HepG2 (cell line): ENCODE measurements at regions not wholly inside any gene's neighbourhood (a gene's known extent, or its start where the extent isn't known, plus 50 kb on each side); places are given as distances from the start of the nearest gene placed in this dataset.

Source experiments
- CTCF ChIP-seq: sonication (generic); formaldehyde crosslinking; IDR thresholded peaks from 2 replicates; pipeline ENCODE4 v1.5.0; 2020; ENCODE audit warnings: mild to moderate bottlenecking, missing genetic modification reagents, moderate library complexity
- ERF ChIP-seq: IDR thresholded peaks from 2 replicates; pipeline ENCODE4 v1.6.1; 2018; ENCODE audit warnings: missing biosample characterization, missing genetic modification reagents
- HNRNPL ChIP-seq: fragments of 200-400 bp; formaldehyde crosslinking; IDR thresholded peaks from 2 replicates; pipeline ENCODE4 v1.6.1; 2017; ENCODE audit warnings: mild to moderate bottlenecking, low read depth, low read length
- PCBP2 ChIP-seq: fragments of 200-400 bp; formaldehyde crosslinking; optimal IDR thresholded peaks from 2 replicates; pipeline ENCODE3; 2018; ENCODE audit warnings: low read length, low read depth; ENCODE audit not compliant: poor library complexity, severe bottlenecking
- POLR2AphosphoS5 ChIP-seq: IDR thresholded peaks from 2 replicates; pipeline ENCODE4 v1.6.1; 2012; ENCODE audit warnings: low read depth, low read length
- ZBTB8A ChIP-seq: sonication (generic); formaldehyde crosslinking; IDR thresholded peaks from 2 replicates; pipeline ENCODE4 v1.4.0; 2020; ENCODE audit warnings: mild to moderate bottlenecking, low read depth, missing genetic modification reagents, borderline replicate concordance

GRCh38 chr1:157238585-157238984, 100.4 kb upstream of the ETV3 start:
- no peak for TF ChIP-seq HNRNPL
- no peak for TF ChIP-seq ZBTB8A (CRISPR knock-in tag)
- TF ChIP-seq ERF (CRISPR knock-in tag) = no peak
- no peak for TF ChIP-seq CTCF (CRISPR knock-in tag)
- TF ChIP-seq POLR2AphosphoS5 = no peak
- no peak for TF ChIP-seq PCBP2
